SKM-1 treated with dmso at 0.1 percent for 144 hours (cell line): ENCODE measurements at regions not wholly inside any gene's neighbourhood (a gene's known extent, or its start where the extent isn't known, plus 50 kb on each side); places are given as distances from the start of the nearest gene placed in this dataset.
"Not testable (repeated sequence)": the region's sequence is repeated elsewhere in the genome, so short reads cannot be mapped to it uniquely, and the experiment has no call there.

Experiments
- DNase-seq: peaks from one replicate; lab custom pipeline; 2025; ENCODE audit not compliant: unreplicated experiment; lab: John Stamatoyannopoulos, UW

DNA sequence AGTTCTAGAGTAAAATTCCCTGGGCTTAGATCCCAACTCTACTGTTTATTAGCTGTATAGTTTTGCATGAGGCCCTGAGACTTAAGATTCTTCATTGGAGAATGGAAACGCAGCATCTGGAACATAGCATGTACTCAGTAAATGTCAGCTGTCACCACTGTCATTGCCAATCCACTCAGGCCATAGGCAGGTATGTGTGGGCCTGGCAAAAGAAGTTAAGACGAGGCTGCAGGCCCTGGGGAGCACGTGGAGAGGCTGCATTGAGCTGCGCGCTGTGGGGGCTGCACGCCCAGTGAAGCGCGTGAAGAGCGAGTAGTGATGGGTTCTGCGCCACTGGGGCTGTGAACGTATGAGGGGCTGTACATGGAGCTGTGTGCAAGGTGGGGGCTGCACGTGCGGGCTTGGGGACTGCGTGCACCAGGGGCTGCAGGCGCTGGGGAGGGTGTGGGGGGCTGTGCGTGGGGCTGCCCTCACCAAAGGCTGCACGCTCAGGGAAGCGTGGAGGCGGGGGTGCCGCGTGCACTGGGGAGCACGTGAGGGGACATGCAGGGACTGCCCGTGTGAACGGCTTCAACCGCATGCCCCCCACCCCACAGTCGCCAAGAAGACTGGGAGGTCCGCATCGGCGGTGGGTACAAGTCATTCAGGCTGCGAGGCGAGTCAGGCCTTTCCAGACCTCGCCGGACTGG is 85.5 kb downstream of the PRR15 start:
- DNase-seq = no peak

DNA sequence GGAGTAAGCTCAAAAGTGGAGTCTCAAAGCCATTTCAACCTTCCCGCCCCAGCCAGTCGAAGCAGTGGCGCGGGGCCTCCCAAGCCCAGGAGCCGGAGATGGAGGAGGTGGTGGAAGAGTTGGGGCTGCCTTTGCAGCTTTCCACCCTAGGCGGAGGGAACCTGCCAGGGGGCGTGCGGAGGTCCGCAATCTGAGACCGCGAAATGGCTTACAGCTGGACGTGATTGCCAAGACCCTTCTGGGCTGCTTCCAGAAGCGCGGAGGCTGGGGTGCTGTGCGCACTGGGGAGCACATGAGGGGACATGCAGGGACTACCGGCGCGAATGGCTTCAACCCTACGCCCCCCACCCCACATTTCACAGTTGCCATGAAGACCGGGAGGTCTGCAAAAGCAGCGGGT is 86.2 kb downstream of the PRR15 start:
- no peak for DNase-seq

DNA sequence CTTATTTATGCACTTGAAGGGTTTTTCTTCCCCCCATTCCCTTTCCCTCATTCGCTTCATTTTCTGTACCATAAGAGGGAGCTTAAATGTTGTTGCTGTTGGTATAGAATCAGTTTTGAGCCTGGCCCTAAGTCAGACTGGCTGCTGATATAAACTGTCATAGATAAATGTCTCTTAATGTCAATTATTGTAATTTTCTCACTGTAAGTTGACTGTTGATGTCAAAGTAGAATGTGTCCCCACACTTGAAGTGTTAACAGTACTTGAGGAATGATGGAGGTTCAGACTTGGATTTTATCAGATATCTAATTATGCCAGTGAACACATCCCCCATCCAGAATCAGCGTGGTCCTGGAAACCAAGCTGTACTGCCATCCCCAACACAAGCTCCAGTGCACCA is 87.8 kb downstream of the PRR15 start:
- DNase-seq = no peak

DNA sequence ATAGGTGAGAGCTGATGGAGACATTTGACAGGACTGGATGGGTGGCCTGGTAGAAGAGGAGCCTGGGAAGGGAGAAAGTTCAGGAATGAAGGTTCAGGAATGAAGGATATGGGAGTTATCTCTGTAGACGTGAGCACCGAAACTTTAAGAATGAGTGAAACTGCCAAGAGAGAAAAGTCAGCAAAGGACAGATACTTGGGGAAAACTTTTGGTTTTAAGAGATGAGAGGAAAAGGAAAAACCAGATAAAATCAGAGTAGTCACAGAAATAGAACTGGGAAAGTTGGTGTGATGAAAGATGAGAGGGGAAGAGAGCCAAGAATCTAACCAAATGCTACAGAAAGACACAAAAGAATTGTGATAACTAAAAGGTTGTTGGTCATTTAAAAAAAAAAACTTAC is 88.9 kb downstream of the PRR15 start:
- no peak for DNase-seq

DNA sequence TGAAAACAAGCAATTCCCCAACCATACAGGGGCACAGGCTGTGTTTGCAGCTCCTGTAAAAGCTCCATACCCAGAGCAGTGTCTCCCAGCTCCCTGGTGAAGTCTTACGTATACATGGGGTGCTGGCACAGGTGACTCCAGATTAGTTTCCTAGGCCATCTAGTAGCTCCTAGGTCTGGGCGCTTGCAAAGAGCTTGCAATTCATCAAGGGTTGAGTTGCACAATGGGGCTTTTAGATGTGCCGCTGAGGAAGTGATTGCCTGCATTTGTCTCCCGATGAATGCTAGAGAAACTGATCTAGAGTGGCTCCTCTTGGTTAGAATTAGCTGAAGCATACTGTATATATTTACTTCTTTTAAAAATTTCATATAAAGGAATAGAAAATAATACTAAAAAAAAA is 90.7 kb downstream of the PRR15 start:
- not testable (repeated sequence) for DNase-seq

- DNase-seq = no peak
Measured at GRCh38 chr7:29657288-29657687, 93.7 kb downstream of the PRR15 start.

GRCh38 chr7:29657856-29658255 is 94.2 kb downstream of the PRR15 start:
- no peak for DNase-seq

GRCh38 chr7:29659213-29659612 is 95.6 kb downstream of the PRR15 start:
- not testable (repeated sequence) for DNase-seq

GRCh38 chr7:29662899-29663298 is 99.3 kb downstream of the PRR15 start:
- not testable (repeated sequence) for DNase-seq

DNA sequence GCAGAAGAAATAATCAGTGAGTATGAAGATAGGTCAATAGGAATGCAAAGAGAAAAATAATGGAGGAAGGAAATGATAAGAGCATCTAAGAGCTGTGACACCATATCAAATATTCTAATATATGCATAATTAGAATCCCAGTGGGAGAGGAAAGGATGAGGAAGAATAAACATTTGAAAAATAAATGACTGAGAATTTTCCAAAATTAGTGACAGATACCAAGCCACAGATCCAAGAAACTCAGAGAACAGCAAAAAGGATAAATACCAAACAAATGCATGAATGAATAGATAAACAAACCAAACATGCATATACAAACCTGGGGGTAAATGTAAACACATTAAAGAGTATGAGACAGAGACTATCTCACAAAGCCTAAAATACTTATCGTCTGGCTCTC is 101.4 kb downstream of the PRR15 start:
- not testable (repeated sequence) for DNase-seq

- DNase-seq = not testable (repeated sequence)
Measured at GRCh38 chr7:29667096-29667669, 103.5 kb downstream of the PRR15 start.

GRCh38 chr7:29671286-29671685 is 107.7 kb downstream of the PRR15 start:
- DNase-seq = not testable (repeated sequence)

- DNase-seq = not testable (repeated sequence)
Measured at GRCh38 chr7:29673635-29674034, 110.0 kb downstream of the PRR15 start.

DNA sequence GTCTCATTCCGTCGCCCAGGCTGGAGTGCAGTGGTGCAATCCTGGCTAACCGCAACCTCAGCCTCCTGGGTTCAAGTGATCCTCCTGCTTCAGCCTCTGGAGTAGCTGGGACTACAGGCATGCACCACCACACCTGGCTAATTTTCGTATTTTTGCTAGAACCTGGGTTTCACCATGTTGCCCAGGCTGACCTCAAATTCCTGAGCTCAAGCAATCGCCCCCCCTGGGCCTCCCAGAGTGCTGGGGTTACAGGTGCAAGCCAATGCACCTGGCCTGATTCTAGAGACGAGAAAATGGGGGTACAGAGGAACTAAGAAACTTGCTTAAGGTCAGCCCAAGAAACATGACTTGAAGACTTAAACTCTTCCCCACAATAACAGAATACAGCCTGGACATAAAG is 111.0 kb downstream of the PRR15 start:
- not testable (repeated sequence) for DNase-seq

- DNase-seq = not testable (repeated sequence)
Measured at GRCh38 chr7:29677254-29677653, 113.6 kb downstream of the PRR15 start.

- not testable (repeated sequence) for DNase-seq
Measured at GRCh38 chr7:29679963-29680362, 116.3 kb downstream of the PRR15 start.

DNA sequence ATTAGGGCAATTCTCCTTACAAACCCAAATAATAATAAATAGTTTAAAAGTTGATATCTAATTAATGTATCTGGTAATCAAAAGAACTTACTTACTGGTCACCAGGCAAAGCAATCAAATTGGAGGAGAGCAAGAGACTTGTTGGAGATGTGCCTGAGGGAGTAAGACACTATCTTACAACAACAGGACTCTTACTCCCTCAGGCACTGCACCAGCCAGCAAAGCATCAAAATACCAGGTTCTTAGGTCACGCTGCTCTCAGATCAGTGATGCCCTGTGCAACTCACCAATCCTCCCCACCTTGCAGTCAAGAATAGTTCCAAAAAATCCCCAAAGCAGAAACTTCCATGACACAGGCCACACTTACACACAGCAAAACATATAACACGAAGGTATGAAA is 117.0 kb downstream of the PRR15 start:
- DNase-seq = not testable (repeated sequence)

DNA sequence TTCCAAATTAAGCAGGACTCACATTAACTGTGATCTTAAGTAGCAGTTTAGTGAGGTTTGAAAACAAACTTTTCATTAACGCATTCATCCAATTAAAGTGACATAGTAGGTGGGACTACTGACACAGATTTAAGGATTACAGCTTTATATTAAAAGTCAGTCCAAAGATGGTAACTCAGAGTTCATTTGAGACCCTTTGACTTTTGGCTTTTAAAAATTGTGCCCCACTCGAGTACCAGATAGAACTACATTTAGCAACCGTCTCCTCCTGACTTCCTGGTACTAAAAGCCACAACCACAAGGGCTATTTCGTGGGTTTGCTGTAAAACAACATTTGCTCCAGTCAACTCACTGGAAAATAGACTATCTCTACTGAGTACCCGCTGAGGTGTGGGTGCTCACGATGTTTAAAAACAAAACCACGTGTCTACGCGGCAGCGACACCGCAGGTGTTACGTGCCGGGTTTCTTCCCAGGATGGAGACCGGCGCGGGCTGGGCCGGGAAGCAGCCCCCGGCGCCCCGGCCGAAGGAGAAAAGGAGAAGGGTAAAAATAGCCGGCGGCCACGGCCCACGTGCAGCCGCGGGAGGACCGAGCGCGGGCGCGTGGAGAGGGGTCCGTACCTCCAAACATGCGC is 120.6 kb downstream of the PRR15 start:
- DNase-seq = peak; percentile 8

GRCh38 chr7:29684787-29685650 is 121.3 kb upstream of the WIPF3 start:
- DNase-seq = peak; percentile 51

GRCh38 chr7:29685651-29686271 is 120.5 kb upstream of the WIPF3 start:
- DNase-seq = not testable (repeated sequence)

- DNase-seq = not testable (repeated sequence)
Measured at GRCh38 chr7:29690510-29690909, 115.8 kb upstream of the WIPF3 start.
